ENCODE measurements at regions not wholly inside any gene's neighbourhood (a gene's known extent, or its start where the extent isn't known, plus 50 kb on each side); places are given as distances from the start of the nearest gene placed in this dataset.

GRCh38 chr13:65631078-65631477 lies 1599.1 kb downstream of the PCDH9 start:
- H4K20me1 ChIP-seq (ENCODE audit: insufficient read depth, low read length): no peaks in the 10 kb centered on the region
- Mint-ChIP-seq H3K27me3 (ENCODE audit: low read depth, unreplicated experiment) (no peaks in the 10 kb centered on the region), H3K4me3 (ENCODE audit: unreplicated experiment) (no peak overlapping the region), H3K9me3 (ENCODE audit: unreplicated experiment) (no peaks in the 10 kb centered on the region), H3K36me3 (ENCODE audit: low read depth, unreplicated experiment) (no peaks in the 10 kb centered on the region), H3K4me1 (ENCODE audit: low read depth, unreplicated experiment) (no peaks in the 10 kb centered on the region), H3K27ac (ENCODE audit: unreplicated experiment) (no peak overlapping the region)
- TF ChIP-seq CTCF (IDR thresholded peaks at IDR 0.05; ENCODE audit: insufficient read depth, low read depth, low read length) (no peak), EZH2 (IDR thresholded peaks at IDR 0.05; ENCODE audit: insufficient read depth, low read length) (no peak)
- no peaks in the 10 kb centered on the region for H3K36me3 ChIP-seq (ENCODE audit: insufficient read depth, low read length)
- FAIRE-seq: peak; percentile 20
- no peak overlapping the region for H2AFZ ChIP-seq (ENCODE audit: low read depth, low read length)
- DNase-seq (ENCODE audit: low read depth): no peak
- H3K79me2 ChIP-seq (ENCODE audit: insufficient read depth, low read length): no peaks in the 10 kb centered on the region
- no peak overlapping the region for H3K4me3 ChIP-seq (ENCODE audit: insufficient read depth, low read depth, low read length)
- H3K9ac ChIP-seq (ENCODE audit: low read length): no peak overlapping the region
- H3K9me3 ChIP-seq (ENCODE audit: insufficient read depth, low read depth, low read length): no peaks in the 10 kb centered on the region
- no peaks in the 10 kb centered on the region for H3K4me1 ChIP-seq (ENCODE audit: insufficient read depth, low read length)
- no peaks in the 10 kb centered on the region for H3K27me3 ChIP-seq (ENCODE audit: insufficient read depth, low read length)
- no peak overlapping the region for H3K4me2 ChIP-seq (ENCODE audit: low read length)
- no peak overlapping the region for H3K27ac ChIP-seq (ENCODE audit: low read depth, low read length)

- Histone ChIP-seq H3K36me3 (ENCODE audit: insufficient read depth, low read length) (no peaks in the 10 kb centered on the region), H3K27ac (ENCODE audit: low read depth, low read length) (no peak overlapping the region), H3K9me3 (ENCODE audit: insufficient read depth, low read depth, low read length) (no peaks in the 10 kb centered on the region), H3K4me3 (ENCODE audit: insufficient read depth, low read depth, low read length) (no peak overlapping the region), H2AFZ (ENCODE audit: low read depth, low read length) (no peak overlapping the region), H3K79me2 (ENCODE audit: insufficient read depth, low read length) (no peaks in the 10 kb centered on the region), H3K4me1 (ENCODE audit: insufficient read depth, low read length) (no peaks in the 10 kb centered on the region), H3K4me2 (ENCODE audit: low read length) (no peak overlapping the region), H4K20me1 (ENCODE audit: insufficient read depth, low read length) (no peaks in the 10 kb centered on the region), H3K9ac (ENCODE audit: low read length) (no peak overlapping the region), H3K27me3 (ENCODE audit: insufficient read depth, low read length) (no peaks in the 10 kb centered on the region)
- no peaks in the 10 kb centered on the region for H3K4me1 Mint-ChIP-seq (ENCODE audit: low read depth, unreplicated experiment)
- H3K36me3 Mint-ChIP-seq (ENCODE audit: low read depth, unreplicated experiment): no peaks in the 10 kb centered on the region
- no peak for TF ChIP-seq EZH2 (IDR thresholded peaks at IDR 0.05; ENCODE audit: insufficient read depth, low read length)
- no peak for TF ChIP-seq CTCF (IDR thresholded peaks at IDR 0.05; ENCODE audit: insufficient read depth, low read depth, low read length)
- H3K27ac Mint-ChIP-seq (ENCODE audit: unreplicated experiment): no peak overlapping the region
- H3K27me3 Mint-ChIP-seq (ENCODE audit: low read depth, unreplicated experiment): no peaks in the 10 kb centered on the region
- DNase-seq (ENCODE audit: low read depth): no peak
- FAIRE-seq: no peak
- H3K4me3 Mint-ChIP-seq (ENCODE audit: unreplicated experiment): no peak overlapping the region
- H3K9me3 Mint-ChIP-seq (ENCODE audit: unreplicated experiment): no peaks in the 10 kb centered on the region
Measured at GRCh38 chr13:65629926-65630325, 1600.2 kb downstream of the PCDH9 start.

GRCh38 chr13:65623148-65623547 lies 1607.0 kb downstream of the PCDH9 start:
- Mint-ChIP-seq H3K36me3 (ENCODE audit: low read depth, unreplicated experiment) (no peaks in the 10 kb centered on the region), H3K4me3 (ENCODE audit: unreplicated experiment) (no peak overlapping the region), H3K27ac (ENCODE audit: unreplicated experiment) (no peak overlapping the region), H3K4me1 (ENCODE audit: low read depth, unreplicated experiment) (no peaks in the 10 kb centered on the region), H3K9me3 (ENCODE audit: unreplicated experiment) (no peaks in the 10 kb centered on the region), H3K27me3 (ENCODE audit: low read depth, unreplicated experiment) (no peaks in the 10 kb centered on the region)
- H3K4me3 ChIP-seq (ENCODE audit: insufficient read depth, low read depth, low read length): no peak overlapping the region
- H3K4me2 ChIP-seq (ENCODE audit: low read length): no peak overlapping the region
- H3K36me3 ChIP-seq (ENCODE audit: insufficient read depth, low read length): no peaks in the 10 kb centered on the region
- H3K79me2 ChIP-seq (ENCODE audit: insufficient read depth, low read length): no peaks in the 10 kb centered on the region
- H3K9me3 ChIP-seq (ENCODE audit: insufficient read depth, low read depth, low read length): no peaks in the 10 kb centered on the region
- H4K20me1 ChIP-seq (ENCODE audit: insufficient read depth, low read length): no peaks in the 10 kb centered on the region
- TF ChIP-seq CTCF (IDR thresholded peaks at IDR 0.05; ENCODE audit: insufficient read depth, low read depth, low read length) (no peak), EZH2 (IDR thresholded peaks at IDR 0.05; ENCODE audit: insufficient read depth, low read length) (no peak)
- H3K4me1 ChIP-seq (ENCODE audit: insufficient read depth, low read length): no peaks in the 10 kb centered on the region
- no peak overlapping the region for H3K27ac ChIP-seq (ENCODE audit: low read depth, low read length)
- DNase-seq (ENCODE audit: low read depth) (no peak), FAIRE-seq (no peak)
- no peaks in the 10 kb centered on the region for H3K27me3 ChIP-seq (ENCODE audit: insufficient read depth, low read length)
- H2AFZ ChIP-seq (ENCODE audit: low read depth, low read length): no peak overlapping the region
- no peak overlapping the region for H3K9ac ChIP-seq (ENCODE audit: low read length)

All from astrocyte (in vitro differentiated cells and primary cell).